B cell (primary cell): ENCODE measurements at regions not wholly inside any gene's neighbourhood (a gene's known extent, or its start where the extent isn't known, plus 50 kb on each side); places are given as distances from the start of the nearest gene placed in this dataset.

ENCODE experiments used
- ATAC-seq: fragments of 200-7000 bp; cut with Tn5 transposase; one replicate; pipeline ENCODE4 v1.10.0; 2021; ENCODE audit warnings: low read depth, mild to moderate bottlenecking, moderate number of reproducible peaks, moderate library complexity
- CTCF ChIA-PET: fragments of 350-600 bp; sonication (Branson Sonifier 250); formaldehyde crosslinking; loops from one replicate; lab custom pipeline; 2021; ENCODE audit warnings: antibody characterized with exemption, inconsistent platforms; lab: Charles Lee
- POLR2A ChIA-PET: fragments of 350-600 bp; sonication (Branson Sonifier 250); formaldehyde crosslinking; loops from one replicate; lab custom pipeline; 2021; ENCODE audit warnings: antibody characterized with exemption; lab: Charles Lee
- DNase-seq: peaks from one replicate; pipeline ENCODE4 v3.0.0; 2013
- H2AFZ ChIP-seq: 2 replicates; pipeline ENCODE4 v1.6.1; 2012; ENCODE audit warnings: mild to moderate bottlenecking, low read depth, low read length; ENCODE audit not compliant: insufficient read depth, poor library complexity, severe bottlenecking
- H3K27ac ChIP-seq, 2 donors: 1 replicate in 1 of 2; 2 replicates in 1 of 2; pipeline ENCODE4 v1.5.1; 2012 to 2013; ENCODE audit warnings: low read length in 2 of 2, mild to moderate bottlenecking in 2 of 2, moderate library complexity in 1 of 2
- H3K27me3 ChIP-seq, 4 experiments: fragments of 200-600 bp in 1 of 4; sonication (generic) in 1 of 4; replicated peaks in 1 of 4; 1 replicate in 2 of 4; 2 replicates in 2 of 4; pipeline versions ENCODE4 v1.6.1 to v1.7.0; 2013 to 2016; ENCODE audit warnings: low read length in 3 of 4, mild to moderate bottlenecking in 2 of 4, mixed read lengths in 1 of 4, moderate library complexity in 1 of 4; ENCODE audit not compliant: insufficient read depth in 4 of 4, control insufficient read depth in 3 of 4; ENCODE audit errors: control extremely low read depth in 1 of 4
- H3K36me3 ChIP-seq, 2 experiments: replicated peaks in 1 of 2; 1 replicate in 1 of 2; 2 replicates in 1 of 2; pipeline versions ENCODE4 v1.6.1 to v1.7.1; 2013; ENCODE audit warnings: low read length in 1 of 2; ENCODE audit not compliant: insufficient read depth in 2 of 2, control insufficient read depth in 1 of 2; ENCODE audit errors: control extremely low read depth in 1 of 2, extremely low read depth in 1 of 2
- H3K4me1 ChIP-seq, 2 donors: fragments of 200-600 bp in 1 of 2; sonication (generic) in 1 of 2; 1 replicate in 1 of 2; 2 replicates in 1 of 2; pipeline versions ENCODE4 v1.5.1 to v1.6.1; 2013 to 2017; ENCODE audit warnings: low read length in 2 of 2; ENCODE audit not compliant: control insufficient read depth in 2 of 2, insufficient read depth in 2 of 2
- H3K4me2 ChIP-seq: replicated peaks from 2 replicates; pipeline ENCODE3; 2012; ENCODE audit warnings: mild to moderate bottlenecking, low read depth, low read length; ENCODE audit not compliant: poor library complexity, severe bottlenecking
- H3K4me3 ChIP-seq, 5 experiments: fragments of 200-600 bp in 1 of 5; sonication (generic) in 1 of 5; 1 replicate in 3 of 5; 2 replicates in 2 of 5; pipeline versions ENCODE4 v1.5.1 to v1.7.0; 2011 to 2016; ENCODE audit warnings: low read length in 4 of 5, mild to moderate bottlenecking in 4 of 5, low read depth in 2 of 5, control low read depth in 1 of 5, moderate library complexity in 1 of 5; ENCODE audit not compliant: insufficient read depth in 1 of 5; ENCODE audit errors: control extremely low read depth in 1 of 5, extremely low read depth in 1 of 5
- H3K79me2 ChIP-seq: fragments of 200-600 bp; sonication (generic); one replicate; pipeline ENCODE4 v1.6.0; 2016; ENCODE audit warnings: low read length; ENCODE audit not compliant: control insufficient read depth, insufficient read depth
- H3K9ac ChIP-seq: fragments of 200-600 bp; sonication (generic); 2 replicates; pipeline ENCODE4 v1.6.1; 2017; ENCODE audit warnings: mild to moderate bottlenecking, low read length, moderate library complexity
- H3K9me3 ChIP-seq, 3 donors: one replicate each; pipeline versions ENCODE4 v1.6.1 to v1.7.1; 2013; ENCODE audit warnings: low read length in 2 of 3; ENCODE audit not compliant: control insufficient read depth in 2 of 3, insufficient read depth in 1 of 3; ENCODE audit errors: control extremely low read depth in 1 of 3
- H4K20me1 ChIP-seq: 2 replicates; pipeline ENCODE4 v1.6.0; 2012; ENCODE audit warnings: mild to moderate bottlenecking, low read length; ENCODE audit not compliant: insufficient read depth, control insufficient read depth, poor library complexity, severe bottlenecking
- H3K27ac Mint-ChIP-seq: one replicate; pipeline ENCODE4 v1.8.0; 2021; ENCODE audit warnings: mixed read lengths
- H3K27me3 Mint-ChIP-seq: one replicate; pipeline ENCODE4 v1.8.0; 2021; ENCODE audit warnings: mixed read lengths
- H3K4me1 Mint-ChIP-seq: one replicate; pipeline ENCODE4 v1.8.0; 2021; ENCODE audit warnings: mixed read lengths
- H3K4me3 Mint-ChIP-seq: one replicate; pipeline ENCODE4 v1.8.0; 2021; ENCODE audit warnings: mixed read lengths
- H3K9me3 Mint-ChIP-seq: one replicate; pipeline ENCODE4 v1.8.0; 2022; ENCODE audit warnings: mixed read lengths; ENCODE audit not compliant: insufficient read depth
- CTCF ChIP-seq: fragments of 200-600 bp; IDR thresholded peaks from one replicate; pipeline ENCODE4 v1.8.0; 2022; ENCODE audit warnings: antibody characterized with exemption, mild to moderate bottlenecking
- EZH2 ChIP-seq: IDR thresholded peaks from 2 replicates; pipeline ENCODE4 v1.6.1; 2012; ENCODE audit warnings: borderline replicate concordance, low read depth, mild to moderate bottlenecking, moderate library complexity, low read length; ENCODE audit not compliant: insufficient read depth, poor library complexity, severe bottlenecking
- WGBS: methylation state at CpG from one replicate; pipeline ENCODE4 v1.1.5; 2013; ENCODE audit warnings: missing lambda C conversion rate; ENCODE audit not compliant: insufficient coverage; 5-methylcytosine and 5-hydroxymethylcytosine counted together
- intact Hi-C: fragments of 100-400 bp; cut with micrococcal nuclease; formaldehyde crosslinking; loops from one replicate; pipeline ENCODE4 v1.10.0; 2022

GRCh38 chr3:106830334-106830733 is 546.9 kb upstream of the CCDC54 start:
- Histone ChIP-seq H3K4me2 (no peak overlapping the region), H2AFZ (no peak overlapping the region), H3K79me2 (no peaks in the 10 kb centered on the region), H3K4me1 (no peaks in the 10 kb centered on the region), H3K36me3 (no peaks in the 10 kb centered on the region), H3K27me3 (no peaks in the 10 kb centered on the region), H3K9ac (no peak overlapping the region), H3K4me3 (no peak overlapping the region), H3K9me3 (peaks cover 0 to 13% (median 0%) of the 10 kb centered on the region in 3 donors), H4K20me1 (no peaks in the 10 kb centered on the region), H3K27ac (no peak overlapping the region)
- Mint-ChIP-seq H3K9me3 (peaks cover 8% of the 10 kb centered on the region), H3K27me3 (no peaks in the 10 kb centered on the region), H3K27ac (no peak overlapping the region), H3K4me1 (no peaks in the 10 kb centered on the region), H3K4me3 (no peak overlapping the region)
- CTCF ChIA-PET, result no interaction called here
- TF ChIP-seq EZH2 (no peak), CTCF (no peak)
- ATAC-seq, result no peak
- no peak for DNase-seq
- POLR2A ChIA-PET, result no interaction called here
- intact Hi-C loops, result no loop called here
- 83% methylated on average over 1 of the region's 2 CpGs for WGBS

- Histone ChIP-seq H2AFZ (no peak overlapping the region), H3K4me2 (no peak overlapping the region), H3K27me3 (no peaks in the 10 kb centered on the region), H3K9ac (no peak overlapping the region), H3K9me3 (peaks cover 0 to 10% (median 4%) of the 10 kb centered on the region in 3 donors), H3K27ac (no peak overlapping the region), H3K79me2 (no peaks in the 10 kb centered on the region), H3K4me1 (no peaks in the 10 kb centered on the region), H3K36me3 (no peaks in the 10 kb centered on the region), H4K20me1 (no peaks in the 10 kb centered on the region), H3K4me3 (no peak overlapping the region)
- H3K27ac Mint-ChIP-seq, result no peak overlapping the region
- no peak for ATAC-seq
- DNase-seq, result no peak
- CTCF ChIA-PET, result no interaction called here
- no peak overlapping the region for H3K4me3 Mint-ChIP-seq
- intact Hi-C loops, result no loop called here
- H3K9me3 Mint-ChIP-seq, result peaks cover 7% of the 10 kb centered on the region
- WGBS, result 83% methylated on average over 2 of the region's 5 CpGs
- POLR2A ChIA-PET, result no interaction called here
- H3K27me3 Mint-ChIP-seq, result no peaks in the 10 kb centered on the region
- no peak for TF ChIP-seq CTCF
- no peaks in the 10 kb centered on the region for H3K4me1 Mint-ChIP-seq
Observed at GRCh38 chr3:106836906-106837305, 540.3 kb upstream of the CCDC54 start.
